SK-N-SH (cell line): ENCODE measurements at regions not wholly inside any gene's neighbourhood (a gene's known extent, or its start where the extent isn't known, plus 50 kb on each side); places are given as distances from the start of the nearest gene placed in this dataset.
"Not testable (repeated sequence)": the region's sequence is repeated elsewhere in the genome, so short reads cannot be mapped to it uniquely, and the experiment has no call there.

Experiments
- CTCF ChIA-PET: fragments of 300-600, 350-600 bp; formaldehyde crosslinking; extraction: SDS; loops from one replicate; lab custom pipeline; 2021; lab: Yijun Ruan, JAX
- POLR2A ChIA-PET: fragments of 350-600 bp; sonication (Branson Sonifier 250); formaldehyde crosslinking; extraction: SDS; loops from one replicate; lab custom pipeline; 2020; ENCODE audit warnings: antibody characterized with exemption, inconsistent platforms; lab: Yijun Ruan, JAX
- DNase-seq: peaks from one replicate; pipeline ENCODE4 v3.0.0; 2012
- H2AFZ ChIP-seq: fragments of 200-600 bp; sonication (generic); 2 replicates; pipeline ENCODE4 v1.8.1; 2016; ENCODE audit warnings: antibody characterized with exemption, mild to moderate bottlenecking, low read depth
- H3F3A ChIP-seq: fragments of 200-600 bp; sonication (generic); replicated peaks from 2 replicates; pipeline ENCODE3; 2016; ENCODE audit warnings: antibody characterized with exemption, mild to moderate bottlenecking; ENCODE audit not compliant: insufficient read depth
- H3K27ac ChIP-seq, 2 experiments: fragments of 200-500 bp in 1 of 2; fragments of 200-600 bp in 1 of 2; sonication (Bioruptor generic) in 1 of 2; sonication (generic), shearing (Covaris generic) in 1 of 2; 2 replicates each; pipeline versions ENCODE4 v1.5.1 to v1.6.1; 2014 to 2016; ENCODE audit warnings: low read depth in 2 of 2, inconsistent platforms in 1 of 2, low read length in 1 of 2, mild to moderate bottlenecking in 1 of 2, mixed read lengths in 1 of 2
- H3K27me3 ChIP-seq: fragments of 200-600 bp; sonication (generic), shearing (Covaris generic); 2 replicates; pipeline ENCODE4 v1.6.1; 2016; ENCODE audit warnings: mixed run types; ENCODE audit not compliant: insufficient read depth
- H3K36me3 ChIP-seq, 2 experiments: fragments of 200-500 bp in 1 of 2; fragments of 200-600 bp in 1 of 2; sonication (Bioruptor generic) in 1 of 2; sonication (generic) in 1 of 2; replicated peaks in 1 of 2; 2 replicates each; pipeline versions ENCODE3 to v1.5.1; 2014 to 2016; ENCODE audit warnings: low read length in 1 of 2, mild to moderate bottlenecking in 1 of 2; ENCODE audit not compliant: insufficient read depth in 2 of 2, control insufficient read depth in 1 of 2
- H3K4me1 ChIP-seq, 2 experiments: fragments of 200-500 bp in 1 of 2; fragments of 200-600 bp in 1 of 2; sonication (Bioruptor generic) in 1 of 2; sonication (generic), shearing (Covaris generic) in 1 of 2; 2 replicates each; pipeline versions ENCODE4 v1.5.1 to v1.6.1; 2014 to 2016; ENCODE audit warnings: low read depth in 1 of 2, low read length in 1 of 2, mixed run types in 1 of 2; ENCODE audit not compliant: insufficient read depth in 2 of 2, control insufficient read depth in 1 of 2
- H3K4me2 ChIP-seq: fragments of 200-600 bp; sonication (generic), shearing (Covaris generic); 2 replicates; pipeline ENCODE4 v1.6.1; 2017; ENCODE audit warnings: mixed run types
- H3K4me3 ChIP-seq, 2 experiments: fragments of 200-500 bp in 1 of 2; fragments of 200-600 bp in 1 of 2; sonication (Bioruptor generic) in 1 of 2; sonication (generic), shearing (Covaris generic) in 1 of 2; 2 replicates each; pipeline versions ENCODE4 v1.5.1 to v1.8.1; 2014 to 2016; ENCODE audit warnings: low read depth in 2 of 2, inconsistent platforms in 1 of 2, low read length in 1 of 2, mild to moderate bottlenecking in 1 of 2, mixed read lengths in 1 of 2, moderate library complexity in 1 of 2
- H3K79me2 ChIP-seq: fragments of 200-600 bp; sonication (generic); 2 replicates; pipeline ENCODE4 v1.8.1; 2017; ENCODE audit warnings: mild to moderate bottlenecking; ENCODE audit not compliant: insufficient read depth
- H3K9ac ChIP-seq: fragments of 200-600 bp; sonication (generic); 2 replicates; pipeline ENCODE4 v1.6.1; 2017; ENCODE audit warnings: mixed run types
- H3K9me2 ChIP-seq: fragments of 200-600 bp; sonication (generic); 2 replicates; pipeline ENCODE4 v1.6.1; 2017; ENCODE audit warnings: mixed run types
- H3K9me3 ChIP-seq: fragments of 200-600 bp; sonication (generic); 2 replicates; pipeline ENCODE4 v1.6.1; 2017; ENCODE audit warnings: mixed run types, mild to moderate bottlenecking, moderate library complexity
- H4K20me1 ChIP-seq: fragments of 200-600 bp; sonication (generic); 2 replicates; pipeline ENCODE4 v1.6.1; 2017; ENCODE audit warnings: mild to moderate bottlenecking, mixed run types; ENCODE audit not compliant: insufficient read depth
- CTCF ChIP-seq: fragments of 200-600 bp; sonication (generic); IDR thresholded peaks from 2 replicates; pipeline ENCODE4 v1.6.1; 2017; ENCODE audit warnings: antibody characterized with exemption, mild to moderate bottlenecking, moderate library complexity
- EZH2phosphoT487 ChIP-seq: fragments of 200-600 bp; sonication (generic); IDR thresholded peaks from 2 replicates; pipeline ENCODE4 v1.6.1; 2017; ENCODE audit warnings: low read depth, mixed run types, mild to moderate bottlenecking, antibody characterized with exemption, moderate library complexity, borderline replicate concordance
- FOXJ3 ChIP-seq: sonication (generic); formaldehyde crosslinking; IDR thresholded peaks from 2 replicates; pipeline ENCODE4 v1.5.1; 2020; ENCODE audit warnings: mild to moderate bottlenecking, missing genetic modification reagents
- GATA2 ChIP-seq: sonication (generic); formaldehyde crosslinking; IDR thresholded peaks from 2 replicates; pipeline ENCODE4 v1.5.0; 2020; ENCODE audit warnings: mild to moderate bottlenecking, missing genetic modification reagents
- MXI1 ChIP-seq: IDR thresholded peaks from 2 replicates; pipeline ENCODE4 v1.6.1; 2012; ENCODE audit warnings: mild to moderate bottlenecking, low read depth, low read length, improper control_type of control experiment
- PBX3 ChIP-seq: IDR thresholded peaks from 2 replicates; pipeline ENCODE4; 2012
- RCOR1 ChIP-seq: fragments of 150-350 bp; IDR thresholded peaks from 2 replicates; pipeline ENCODE4 v1.6.1; 2017; ENCODE audit warnings: antibody characterized with exemption, low read length
- RFX5 ChIP-seq: IDR thresholded peaks from 2 replicates; pipeline ENCODE4 v1.6.1; 2012; ENCODE audit warnings: mild to moderate bottlenecking, improper control_type of control experiment, low read length
- TCF12 ChIP-seq: IDR thresholded peaks from 2 replicates; pipeline ENCODE4 v1.4.0; 2012
- USF1 ChIP-seq: IDR thresholded peaks from 2 replicates; pipeline ENCODE4 v1.4.0; 2012; ENCODE audit warnings: low read depth, borderline replicate concordance
- USF2 ChIP-seq: fragments of 150-350 bp; IDR thresholded peaks from 2 replicates; pipeline ENCODE4 v1.6.1; 2017; ENCODE audit warnings: antibody characterized with exemption, low read length, low read depth, borderline replicate concordance
- WGBS: methylation state at CpG from one replicate; pipeline ENCODE4 v1.1.6; 2017; ENCODE audit warnings: low lambda C conversion rate; 5-methylcytosine and 5-hydroxymethylcytosine counted together

GRCh38 chr3:145911016-145911415, 250.0 kb downstream of the PLOD2 start:
- 0% methylated on average over 2 of the region's 2 CpGs for WGBS
- ChIA-PET POLR2A (no interaction called here), CTCF (no interaction called here)
- Histone ChIP-seq H3K79me2 (no peaks in the 10 kb centered on the region), H3K36me3 (no peaks in the 10 kb centered on the region), H2AFZ (no peak overlapping the region), H3K4me3 (no peak overlapping the region), H3K27me3 (no peaks in the 10 kb centered on the region), H3K4me2 (no peak overlapping the region), H4K20me1 (no peaks in the 10 kb centered on the region), H3K9me3 (no peaks in the 10 kb centered on the region), H3K4me1 (no peaks in the 10 kb centered on the region), H3K9me2 (no peaks in the 10 kb centered on the region), H3K9ac (no peak overlapping the region), H3K27ac (no peak overlapping the region), H3F3A (no peaks in the 10 kb centered on the region)
- TF ChIP-seq CTCF: no peak
- TF ChIP-seq GATA2: no peak
- TF ChIP-seq PBX3: no peak
- TF ChIP-seq RFX5: no peak
- TF ChIP-seq EZH2phosphoT487: no peak
- no peak for TF ChIP-seq USF1
- TF ChIP-seq FOXJ3: no peak
- no peak for TF ChIP-seq MXI1
- no peak for TF ChIP-seq RCOR1
- TF ChIP-seq TCF12: no peak
- DNase-seq: no peak

GRCh38 chr3:145915787-145916186, 245.2 kb downstream of the PLOD2 start:
- Histone ChIP-seq H3K9me3 (no peaks in the 10 kb centered on the region), H3K36me3 (no peaks in the 10 kb centered on the region), H3K4me2 (no peak overlapping the region), H3K9ac (no peak overlapping the region), H3K4me3 (no peak overlapping the region), H3K79me2 (no peaks in the 10 kb centered on the region), H3K27me3 (no peaks in the 10 kb centered on the region), H3K9me2 (no peaks in the 10 kb centered on the region), H2AFZ (no peak overlapping the region), H3K4me1 (no peaks in the 10 kb centered on the region), H3F3A (no peaks in the 10 kb centered on the region), H4K20me1 (no peaks in the 10 kb centered on the region), H3K27ac (no peak overlapping the region)
- ChIA-PET CTCF (no interaction called here), POLR2A (no interaction called here)
- 5% methylated on average over 3 of the region's 3 CpGs for WGBS
- no peak for DNase-seq
- TF ChIP-seq RCOR1: no peak
- TF ChIP-seq USF2: no peak
- no peak for TF ChIP-seq GATA2

GRCh38 chr3:145927736-145928135, 233.2 kb downstream of the PLOD2 start:
- CTCF ChIA-PET, H3K4me2 ChIP-seq, H3K27ac ChIP-seq, H3K36me3 ChIP-seq, DNase-seq, POLR2A ChIA-PET, H4K20me1 ChIP-seq, H3K9ac ChIP-seq, H3K4me3 ChIP-seq, H3F3A ChIP-seq, H3K9me3 ChIP-seq, H3K4me1 ChIP-seq, H3K27me3 ChIP-seq, H2AFZ ChIP-seq, H3K9me2 ChIP-seq, H3K79me2 ChIP-seq: not testable (repeated sequence)
- 8% methylated on average over 8 of the region's 21 CpGs for WGBS
